Panc1 (cell line): ENCODE measurements at regions not wholly inside any gene's neighbourhood (a gene's known extent, or its start where the extent isn't known, plus 50 kb on each side); places are given as distances from the start of the nearest gene placed in this dataset.

Experiments
- POLR2AphosphoS5 ChIP-seq: IDR thresholded peaks from 2 replicates; pipeline ENCODE4 v1.6.1; 2012; ENCODE audit warnings: mild to moderate bottlenecking, low read depth, low read length, moderate library complexity
- TF ChIP-seq, protein P1 (sequence below): fragments of 450-650 bp; IDR thresholded peaks from 2 replicates; pipeline ENCODE4 v1.5.1; 2017; ENCODE audit warnings: mild to moderate bottlenecking

DNA sequence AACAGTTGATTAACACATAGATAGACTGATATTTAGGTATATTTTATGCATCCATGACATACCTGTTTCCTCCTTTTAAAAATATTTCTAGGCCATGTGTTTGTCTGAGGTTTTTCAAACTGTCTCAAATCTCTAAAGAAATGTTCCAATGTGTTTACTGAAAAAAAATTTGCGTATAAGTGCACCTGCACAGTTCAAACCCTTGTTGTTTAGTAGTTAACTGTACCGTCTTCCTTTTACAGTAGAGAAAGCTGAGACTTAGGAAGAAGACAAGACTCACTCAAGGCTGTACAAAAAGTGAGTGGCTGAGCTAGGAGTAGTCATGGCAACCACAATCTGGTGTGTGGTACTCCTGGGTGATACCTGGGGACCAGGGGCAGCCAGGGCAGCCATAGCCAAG lies 934.6 kb downstream of the VRK1 start:
- TF ChIP-seq, protein P1, sequence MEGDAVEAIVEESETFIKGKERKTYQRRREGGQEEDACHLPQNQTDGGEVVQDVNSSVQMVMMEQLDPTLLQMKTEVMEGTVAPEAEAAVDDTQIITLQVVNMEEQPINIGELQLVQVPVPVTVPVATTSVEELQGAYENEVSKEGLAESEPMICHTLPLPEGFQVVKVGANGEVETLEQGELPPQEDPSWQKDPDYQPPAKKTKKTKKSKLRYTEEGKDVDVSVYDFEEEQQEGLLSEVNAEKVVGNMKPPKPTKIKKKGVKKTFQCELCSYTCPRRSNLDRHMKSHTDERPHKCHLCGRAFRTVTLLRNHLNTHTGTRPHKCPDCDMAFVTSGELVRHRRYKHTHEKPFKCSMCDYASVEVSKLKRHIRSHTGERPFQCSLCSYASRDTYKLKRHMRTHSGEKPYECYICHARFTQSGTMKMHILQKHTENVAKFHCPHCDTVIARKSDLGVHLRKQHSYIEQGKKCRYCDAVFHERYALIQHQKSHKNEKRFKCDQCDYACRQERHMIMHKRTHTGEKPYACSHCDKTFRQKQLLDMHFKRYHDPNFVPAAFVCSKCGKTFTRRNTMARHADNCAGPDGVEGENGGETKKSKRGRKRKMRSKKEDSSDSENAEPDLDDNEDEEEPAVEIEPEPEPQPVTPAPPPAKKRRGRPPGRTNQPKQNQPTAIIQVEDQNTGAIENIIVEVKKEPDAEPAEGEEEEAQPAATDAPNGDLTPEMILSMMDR, result no peak
- TF ChIP-seq POLR2AphosphoS5, result no peak
